ENCODE measurements at regions not wholly inside any gene's neighbourhood (a gene's known extent, or its start where the extent isn't known, plus 50 kb on each side); places are given as distances from the start of the nearest gene placed in this dataset.

GRCh38 chr3:95508124-95508523 lies 1306.3 kb upstream of the EPHA6 start:
- TF ChIP-seq CTCF (IDR thresholded peaks at IDR 0.05), result no peak
- no peak for TF ChIP-seq POLR2A (IDR thresholded peaks at IDR 0.05)
- TF ChIP-seq POLR2AphosphoS5 (IDR thresholded peaks at IDR 0.05), result no peak
- no peak for TF ChIP-seq EP300 (IDR thresholded peaks at IDR 0.05)

Data from stomach (tissue), 4 donors.